Thoracic aorta (tissue), 2 donors: ENCODE measurements at regions not wholly inside any gene's neighbourhood (a gene's known extent, or its start where the extent isn't known, plus 50 kb on each side); places are given as distances from the start of the nearest gene placed in this dataset.

Source experiments
- ATAC-seq: fragments of 150-250 bp; one replicate; pipeline ENCODE4 v1.8.0; 2017; ENCODE audit warnings: low read depth; ENCODE audit not compliant: insufficient number of reproducible peaks, low FRiP score
- DNase-seq: peaks from one replicate; pipeline ENCODE4 v3.0.0-alpha.2; 2020; ENCODE audit warnings: low spot score
- H3K27ac ChIP-seq, 2 donors: fragments of 200-600 bp; sonication (generic); 1 replicate in 1 of 2; 2 replicates in 1 of 2; pipeline ENCODE4 v1.5.1; 2016; ENCODE audit warnings: mild to moderate bottlenecking in 2 of 2, moderate library complexity in 2 of 2
- H3K27me3 ChIP-seq: fragments of 200-600 bp; sonication (generic); replicated peaks from 2 replicates; pipeline ENCODE4 v1.6.0; 2016; ENCODE audit warnings: mild to moderate bottlenecking; ENCODE audit not compliant: insufficient read depth
- H3K36me3 ChIP-seq: fragments of 200-600 bp; sonication (generic); one replicate; pipeline ENCODE4 v1.5.1; 2016
- H3K4me1 ChIP-seq, 2 donors: fragments of 200-600 bp; sonication (generic); 1 replicate in 1 of 2; 2 replicates in 1 of 2; pipeline versions ENCODE4 v1.5.1 to v1.6.0; 2016; ENCODE audit warnings: low read depth in 2 of 2, mild to moderate bottlenecking in 1 of 2; ENCODE audit not compliant: control insufficient read depth in 1 of 2
- H3K4me3 ChIP-seq: fragments of 200-600 bp; sonication (generic); 2 replicates; pipeline ENCODE4 v1.5.1; 2016; ENCODE audit warnings: mild to moderate bottlenecking
- H3K9me3 ChIP-seq: fragments of 200-600 bp; sonication (generic); 2 replicates; pipeline ENCODE4 v1.5.1; 2016
- CTCF ChIP-seq: fragments of 200-600 bp; sonication (generic); IDR thresholded peaks from one replicate; pipeline ENCODE4 v1.5.1; 2019; ENCODE audit warnings: antibody characterized with exemption

GRCh38 chr6:147734151-147734550 lies 225.7 kb downstream of the SAMD5 start:
- Histone ChIP-seq H3K4me3 (no peak overlapping the region), H3K4me1 (peaks cover 0 to 24% of the 10 kb centered on the region in 2 donors), H3K27me3 (no peaks in the 10 kb centered on the region), H3K9me3 (no peaks in the 10 kb centered on the region), H3K27ac (no peak overlapping the region), H3K36me3 (no peaks in the 10 kb centered on the region)
- no peak for DNase-seq
- TF ChIP-seq CTCF = no peak
- ATAC-seq = no peak

GRCh38 chr6:147735924-147736323 lies 227.4 kb downstream of the SAMD5 start:
- ATAC-seq (no peak), DNase-seq (no peak)
- Histone ChIP-seq H3K27me3 (no peaks in the 10 kb centered on the region), H3K27ac (no peak overlapping the region), H3K4me1 (peaks cover 0 to 26% of the 10 kb centered on the region in 2 donors), H3K9me3 (no peaks in the 10 kb centered on the region), H3K36me3 (no peaks in the 10 kb centered on the region), H3K4me3 (no peak overlapping the region)
- TF ChIP-seq CTCF = no peak

DNA sequence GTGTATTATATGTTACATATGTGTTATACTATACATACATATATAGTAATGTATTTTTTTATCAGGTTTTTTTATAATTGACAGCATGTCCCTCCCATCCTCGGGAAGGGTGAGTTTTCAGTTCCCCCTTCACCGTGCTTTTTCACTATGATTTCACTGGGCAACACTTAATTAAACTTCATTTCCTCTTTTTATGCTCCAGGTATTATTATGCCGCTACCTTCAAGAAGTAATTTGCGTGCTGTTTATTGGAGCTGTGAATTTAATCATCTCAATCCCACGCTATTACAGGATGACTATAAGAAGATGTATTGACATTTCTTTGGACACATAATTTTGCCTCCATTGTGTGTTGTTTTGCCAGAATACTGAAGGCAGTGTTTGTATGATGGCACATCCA lies 228.6 kb downstream of the SAMD5 start:
- no peak for TF ChIP-seq CTCF
- Histone ChIP-seq H3K4me3 (no peak overlapping the region), H3K27me3 (no peaks in the 10 kb centered on the region), H3K27ac (no peak overlapping the region), H3K4me1 (peaks cover 0 to 26% of the 10 kb centered on the region in 2 donors), H3K36me3 (no peaks in the 10 kb centered on the region), H3K9me3 (no peaks in the 10 kb centered on the region)
- DNase-seq = no peak
- no peak for ATAC-seq

GRCh38 chr6:147738099-147738498 lies 229.6 kb downstream of the SAMD5 start:
- no peaks in the 10 kb centered on the region for H3K36me3 ChIP-seq
- no peak for TF ChIP-seq CTCF
- ATAC-seq = no peak
- H3K4me1 ChIP-seq = peaks cover 0 to 24% of the 10 kb centered on the region in 2 donors
- no peak for DNase-seq
- no peaks in the 10 kb centered on the region for H3K9me3 ChIP-seq
- H3K4me3 ChIP-seq = no peak overlapping the region
- no peaks in the 10 kb centered on the region for H3K27me3 ChIP-seq
- no peak overlapping the region for H3K27ac ChIP-seq

GRCh38 chr6:147738516-147739162 lies 230.1 kb downstream of the SAMD5 start:
- no peak for DNase-seq
- Histone ChIP-seq H3K9me3 (no peaks in the 10 kb centered on the region), H3K36me3 (no peaks in the 10 kb centered on the region), H3K27ac (no peak overlapping the region), H3K27me3 (no peaks in the 10 kb centered on the region), H3K4me3 (no peak overlapping the region), H3K4me1 (peaks cover 0 to 19% of the 10 kb centered on the region in 2 donors)
- no peak for ATAC-seq
- TF ChIP-seq CTCF = no peak
